ENCODE measurements at regions not wholly inside any gene's neighbourhood (a gene's known extent, or its start where the extent isn't known, plus 50 kb on each side); places are given as distances from the start of the nearest gene placed in this dataset.

DNA sequence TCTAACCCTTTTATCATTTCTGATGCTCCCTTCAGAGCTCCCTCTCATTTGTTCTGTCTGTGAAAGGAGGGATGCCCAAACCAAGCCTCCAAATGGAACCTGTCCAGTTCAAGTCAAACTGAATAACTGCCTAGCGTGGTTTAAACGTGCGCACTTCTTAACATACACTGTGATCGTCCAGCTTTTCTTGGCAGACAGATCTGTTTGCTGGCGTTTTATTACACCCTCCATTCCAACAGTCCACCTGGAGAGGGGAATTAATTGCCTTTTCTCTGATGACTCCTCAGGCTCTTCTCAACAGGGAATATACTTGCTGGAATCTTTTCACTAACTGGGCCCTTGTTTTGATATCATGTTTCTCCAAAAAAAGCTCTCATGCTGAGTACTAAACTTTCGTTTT lies 379.2 kb upstream of the POU3F3 start:
- TF ChIP-seq POLR2AphosphoS5 (IDR thresholded peaks at IDR 0.05; ENCODE audit: low read depth) (no peak), EZH2phosphoT487 (IDR thresholded peaks at IDR 0.05; ENCODE audit: unreplicated experiment) (no peak), EZH2 (IDR thresholded peaks at IDR 0.05; ENCODE audit: low read depth, unreplicated experiment) (no peak), JUNB (IDR thresholded peaks at IDR 0.05; ENCODE audit: unreplicated experiment) (no peak), CREB1 (CRISPR knock-in tag; IDR thresholded peaks at IDR 0.05; ENCODE audit: low read depth) (no peak), ZNF331 (CRISPR knock-in tag; IDR thresholded peaks at IDR 0.05; ENCODE audit: low read depth) (no peak), STAT1 (IDR thresholded peaks at IDR 0.05; ENCODE audit: unreplicated experiment) (no peak)
- TF ChIP-seq, protein P1, sequence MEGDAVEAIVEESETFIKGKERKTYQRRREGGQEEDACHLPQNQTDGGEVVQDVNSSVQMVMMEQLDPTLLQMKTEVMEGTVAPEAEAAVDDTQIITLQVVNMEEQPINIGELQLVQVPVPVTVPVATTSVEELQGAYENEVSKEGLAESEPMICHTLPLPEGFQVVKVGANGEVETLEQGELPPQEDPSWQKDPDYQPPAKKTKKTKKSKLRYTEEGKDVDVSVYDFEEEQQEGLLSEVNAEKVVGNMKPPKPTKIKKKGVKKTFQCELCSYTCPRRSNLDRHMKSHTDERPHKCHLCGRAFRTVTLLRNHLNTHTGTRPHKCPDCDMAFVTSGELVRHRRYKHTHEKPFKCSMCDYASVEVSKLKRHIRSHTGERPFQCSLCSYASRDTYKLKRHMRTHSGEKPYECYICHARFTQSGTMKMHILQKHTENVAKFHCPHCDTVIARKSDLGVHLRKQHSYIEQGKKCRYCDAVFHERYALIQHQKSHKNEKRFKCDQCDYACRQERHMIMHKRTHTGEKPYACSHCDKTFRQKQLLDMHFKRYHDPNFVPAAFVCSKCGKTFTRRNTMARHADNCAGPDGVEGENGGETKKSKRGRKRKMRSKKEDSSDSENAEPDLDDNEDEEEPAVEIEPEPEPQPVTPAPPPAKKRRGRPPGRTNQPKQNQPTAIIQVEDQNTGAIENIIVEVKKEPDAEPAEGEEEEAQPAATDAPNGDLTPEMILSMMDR (conservative IDR thresholded peaks at IDR 0.05; ENCODE audit: low read depth in 2 of 2), result no peak
- TF ChIP-seq, protein P2, sequence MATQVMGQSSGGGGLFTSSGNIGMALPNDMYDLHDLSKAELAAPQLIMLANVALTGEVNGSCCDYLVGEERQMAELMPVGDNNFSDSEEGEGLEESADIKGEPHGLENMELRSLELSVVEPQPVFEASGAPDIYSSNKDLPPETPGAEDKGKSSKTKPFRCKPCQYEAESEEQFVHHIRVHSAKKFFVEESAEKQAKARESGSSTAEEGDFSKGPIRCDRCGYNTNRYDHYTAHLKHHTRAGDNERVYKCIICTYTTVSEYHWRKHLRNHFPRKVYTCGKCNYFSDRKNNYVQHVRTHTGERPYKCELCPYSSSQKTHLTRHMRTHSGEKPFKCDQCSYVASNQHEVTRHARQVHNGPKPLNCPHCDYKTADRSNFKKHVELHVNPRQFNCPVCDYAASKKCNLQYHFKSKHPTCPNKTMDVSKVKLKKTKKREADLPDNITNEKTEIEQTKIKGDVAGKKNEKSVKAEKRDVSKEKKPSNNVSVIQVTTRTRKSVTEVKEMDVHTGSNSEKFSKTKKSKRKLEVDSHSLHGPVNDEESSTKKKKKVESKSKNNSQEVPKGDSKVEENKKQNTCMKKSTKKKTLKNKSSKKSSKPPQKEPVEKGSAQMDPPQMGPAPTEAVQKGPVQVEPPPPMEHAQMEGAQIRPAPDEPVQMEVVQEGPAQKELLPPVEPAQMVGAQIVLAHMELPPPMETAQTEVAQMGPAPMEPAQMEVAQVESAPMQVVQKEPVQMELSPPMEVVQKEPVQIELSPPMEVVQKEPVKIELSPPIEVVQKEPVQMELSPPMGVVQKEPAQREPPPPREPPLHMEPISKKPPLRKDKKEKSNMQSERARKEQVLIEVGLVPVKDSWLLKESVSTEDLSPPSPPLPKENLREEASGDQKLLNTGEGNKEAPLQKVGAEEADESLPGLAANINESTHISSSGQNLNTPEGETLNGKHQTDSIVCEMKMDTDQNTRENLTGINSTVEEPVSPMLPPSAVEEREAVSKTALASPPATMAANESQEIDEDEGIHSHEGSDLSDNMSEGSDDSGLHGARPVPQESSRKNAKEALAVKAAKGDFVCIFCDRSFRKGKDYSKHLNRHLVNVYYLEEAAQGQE (IDR thresholded peaks at IDR 0.05; ENCODE audit: unreplicated experiment), result no peak
